HCT116 (cell line): ENCODE measurements at regions not wholly inside any gene's neighbourhood (a gene's known extent, or its start where the extent isn't known, plus 50 kb on each side); places are given as distances from the start of the nearest gene placed in this dataset.

Source experiments
- ATAC-seq: fragments of 200-7000 bp; cut with Tn5 transposase; 2 replicates; pipeline ENCODE4 v1.9.1; 2020; ENCODE audit warnings: mild to moderate bottlenecking, moderate library complexity
- BruUV-seq: library from RNA; stranded (reverse); fragments of 400-500 nt; replicated peaks from 2 replicates; lab custom pipeline; 2021; lab: Mats Ljungman, UMichigan
- CTCF ChIA-PET: fragments of 300-600 bp; sonication (Branson Sonifier 250); formaldehyde crosslinking; loops from one replicate; lab custom pipeline; 2021; ENCODE audit warnings: antibody characterized with exemption; lab: Charles Lee
- POLR2A ChIA-PET: fragments of 300-600, 350-600 bp; sonication (Branson Sonifier 250); formaldehyde crosslinking; loops from one replicate; lab custom pipeline; 2021; ENCODE audit warnings: antibody characterized with exemption; lab: Charles Lee
- RAD21 ChIA-PET, 2 experiments: fragments of 300-600 bp; sonication (Branson Sonifier 250); formaldehyde crosslinking; loops; one replicate each; lab custom pipeline; 2023; ENCODE audit warnings: low total read pairs in 2 of 2; ENCODE audit not compliant: uncharacterized antibody in 2 of 2, unreplicated experiment in 2 of 2, low non-redundant PET in 1 of 2; lab: Charles Lee
- DNase-seq: peaks from one replicate; pipeline ENCODE4 v3.0.0-alpha.2; 2010; ENCODE audit warnings: low read depth, low spot score
- H2AFZ ChIP-seq: fragments of 200-600 bp; shearing (Covaris generic), sonication (generic); 2 replicates; pipeline ENCODE4 v1.6.1; 2017; ENCODE audit warnings: low read depth, mixed run types, mixed read lengths, antibody characterized with exemption, low read length; ENCODE audit not compliant: poor library complexity, severe bottlenecking
- H3K27ac ChIP-seq: 2 replicates; pipeline ENCODE4 v1.5.1; 2012; ENCODE audit warnings: low read depth, low read length
- H3K27me3 ChIP-seq: fragments of 200-600 bp; sonication (generic); 2 replicates; pipeline ENCODE4 v1.6.1; 2016; ENCODE audit warnings: mixed run types, low read length, mixed read lengths; ENCODE audit not compliant: insufficient read depth
- H3K36me3 ChIP-seq, 2 experiments: fragments of 200-500 bp in 1 of 2; fragments of 200-600 bp in 1 of 2; sonication (Bioruptor generic) in 1 of 2; sonication (generic) in 1 of 2; 2 replicates each; pipeline versions ENCODE4 v1.5.1 to v1.6.1; 2014 to 2016; ENCODE audit warnings: low read length in 2 of 2, inconsistent platforms in 1 of 2, mixed read lengths in 1 of 2, mixed run types in 1 of 2; ENCODE audit not compliant: insufficient read depth in 2 of 2, control insufficient read depth in 1 of 2
- H3K4me1 ChIP-seq, 2 experiments: fragments of 200-600 bp in 1 of 2; sonication (generic) in 1 of 2; 2 replicates each; pipeline versions ENCODE4 v1.5.1 to v1.6.1; 2012 to 2017; ENCODE audit warnings: low read length in 2 of 2, inconsistent platforms in 1 of 2, mild to moderate bottlenecking in 1 of 2, mixed read lengths in 1 of 2, mixed run types in 1 of 2, moderate library complexity in 1 of 2; ENCODE audit not compliant: insufficient read depth in 2 of 2, control insufficient read depth in 1 of 2
- H3K4me2 ChIP-seq: fragments of 200-600 bp; sonication (generic); 2 replicates; pipeline ENCODE4 v1.6.1; 2017; ENCODE audit warnings: mixed run types, low read length, mixed read lengths
- H3K4me3 ChIP-seq, 2 experiments: fragments of 200-600 bp in 1 of 2; sonication (generic) in 1 of 2; replicated peaks in 1 of 2; 2 replicates each; pipeline ENCODE4 v1.5.1; 2011 to 2016; ENCODE audit warnings: low read length in 2 of 2, control low read depth in 1 of 2, low read depth in 1 of 2, mild to moderate bottlenecking in 1 of 2, mixed read lengths in 1 of 2, mixed run types in 1 of 2
- H3K79me2 ChIP-seq: fragments of 200-600 bp; sonication (generic); 2 replicates; pipeline ENCODE4 v1.6.1; 2017; ENCODE audit warnings: mild to moderate bottlenecking, mixed run types, low read length, moderate library complexity, mixed read lengths; ENCODE audit not compliant: insufficient read depth
- H3K9ac ChIP-seq: fragments of 200-600 bp; sonication (generic); 2 replicates; pipeline ENCODE4 v1.6.1; 2016; ENCODE audit warnings: low read length, mixed read lengths
- H3K9me2 ChIP-seq: fragments of 200-600 bp; sonication (generic), shearing (Covaris generic); 2 replicates; pipeline ENCODE4 v1.6.1; 2017; ENCODE audit warnings: mixed run types, mild to moderate bottlenecking, moderate library complexity; ENCODE audit not compliant: insufficient read depth
- H3K9me3 ChIP-seq, 2 experiments: fragments of 200-500 bp in 1 of 2; fragments of 200-600 bp in 1 of 2; sonication (Bioruptor generic) in 1 of 2; sonication (generic) in 1 of 2; 2 replicates each; pipeline ENCODE4 v1.6.1; 2014 to 2017; ENCODE audit warnings: low read length in 2 of 2, mixed read lengths in 2 of 2, inconsistent platforms in 1 of 2, low read depth in 1 of 2, mild to moderate bottlenecking in 1 of 2, mixed run types in 1 of 2, moderate library complexity in 1 of 2; ENCODE audit not compliant: control insufficient read depth in 1 of 2, insufficient read depth in 1 of 2
- H4K20me1 ChIP-seq: fragments of 200-600 bp; sonication (generic), shearing (Covaris generic); 2 replicates; pipeline ENCODE4 v1.6.1; 2017; ENCODE audit warnings: mixed run types, mild to moderate bottlenecking, moderate library complexity; ENCODE audit not compliant: insufficient read depth
- ATF3 ChIP-seq: IDR thresholded peaks from 2 replicates; pipeline ENCODE4 v1.6.1; 2012
- CBX3 ChIP-seq: IDR thresholded peaks from 2 replicates; pipeline ENCODE4 v1.6.1; 2012; ENCODE audit warnings: low read depth
- CEBPB ChIP-seq: IDR thresholded peaks from 2 replicates; pipeline ENCODE4 v1.6.1; 2012; ENCODE audit warnings: low read depth
- CTCF ChIP-seq, 3 experiments: fragments of 200-600 bp in 1 of 3; sonication (generic) in 1 of 3; IDR thresholded peaks in 2 of 3; conservative IDR thresholded peaks in 1 of 3; 2 replicates each; pipeline ENCODE4 v1.5.1; 2012 to 2017; ENCODE audit warnings: low read depth in 2 of 3, low read length in 2 of 3, antibody characterized with exemption in 1 of 3, borderline replicate concordance in 1 of 3, control low read depth in 1 of 3, mild to moderate bottlenecking in 1 of 3, mixed read lengths in 1 of 3, mixed run types in 1 of 3, moderate library complexity in 1 of 3; ENCODE audit not compliant: insufficient read depth in 1 of 3
- JUND ChIP-seq: IDR thresholded peaks from 2 replicates; pipeline ENCODE4 v1.6.1; 2012
- MAX ChIP-seq: IDR thresholded peaks from 2 replicates; pipeline ENCODE4 v1.6.1; 2012
- POLR2AphosphoS5 ChIP-seq: IDR thresholded peaks from 2 replicates; pipeline ENCODE4 v1.6.1; 2011; ENCODE audit warnings: mild to moderate bottlenecking, low read depth, low read length, moderate library complexity
- REST ChIP-seq: IDR thresholded peaks from 2 replicates; pipeline ENCODE4 v1.6.1; 2012; ENCODE audit warnings: low read depth
- SIN3A ChIP-seq: IDR thresholded peaks from 2 replicates; pipeline ENCODE4 v1.6.1; 2012; ENCODE audit warnings: low read depth
- SRF ChIP-seq: IDR thresholded peaks from 2 replicates; pipeline ENCODE4 v1.6.1; 2012; ENCODE audit warnings: low read depth
- TCF7L2 ChIP-seq: IDR thresholded peaks from 2 replicates; pipeline ENCODE4 v1.7.0; 2011; ENCODE audit warnings: borderline replicate concordance, inconsistent platforms; ENCODE audit not compliant: insufficient read depth, insufficient read length; ENCODE audit errors: extremely low read depth
- YY1 ChIP-seq: IDR thresholded peaks from 2 replicates; pipeline ENCODE4 v1.6.1; 2011; ENCODE audit warnings: low read length, low read depth, moderate library complexity, mild to moderate bottlenecking; ENCODE audit not compliant: insufficient replicate concordance; ENCODE audit errors: extremely low read depth
- ZBTB33 ChIP-seq: IDR thresholded peaks from 2 replicates; pipeline ENCODE4 v1.6.1; 2011; ENCODE audit warnings: mild to moderate bottlenecking, low read length, moderate library complexity; ENCODE audit not compliant: insufficient replicate concordance; ENCODE audit errors: extremely low read depth
- ZFX ChIP-seq: fragments of 450-650 bp; IDR thresholded peaks from 2 replicates; pipeline ENCODE4 v1.6.1; 2017
- ZNF274 ChIP-seq: fragments of 200-500 bp; sonication (Bioruptor generic); IDR thresholded peaks from 2 replicates; pipeline ENCODE4 v1.6.1; 2014; ENCODE audit warnings: mild to moderate bottlenecking, low read depth, low read length, inconsistent platforms
- intact Hi-C: fragments of 100-400 bp; cut with micrococcal nuclease; formaldehyde crosslinking; loops from 2 replicates; pipeline ENCODE4 v1.10.0; 2022

- no peaks in the 10 kb centered on the region for H3K27me3 ChIP-seq
- DNase-seq (no peak), ATAC-seq (no peak)
- CTCF ChIA-PET = no interaction called here
- RAD21 ChIA-PET = no interaction called here
- H3K36me3 ChIP-seq = no peaks in the 10 kb centered on the region
- H3K4me2 ChIP-seq = no peak overlapping the region
- no peaks in the 10 kb centered on the region for H3K9me3 ChIP-seq
- no peaks in the 10 kb centered on the region for H3K79me2 ChIP-seq
- H2AFZ ChIP-seq = no peak overlapping the region
- H3K4me1 ChIP-seq = peaks cover 0 to 4% of the 10 kb centered on the region in 2 experiments; a peak in 1 of 4 replicates
- intact Hi-C loops = no loop called here
- H3K9me2 ChIP-seq = no peaks in the 10 kb centered on the region
- BruUV-seq = no TSS peak
- no peak overlapping the region for H3K4me3 ChIP-seq
- TF ChIP-seq ZBTB33 = no peak
- no peak for TF ChIP-seq YY1
- TF ChIP-seq TCF7L2 = no peak
- no peak for TF ChIP-seq CTCF (IDR thresholded peaks at IDR 0.05 in 2 of 3, conservative IDR thresholded peaks at IDR 0.05 in 1 of 3; ENCODE audit: borderline replicate concordance in 1 of 3, insufficient read depth in 1 of 3, low read depth in 2 of 3, low read length in 2 of 3)
- no peak for TF ChIP-seq REST
- TF ChIP-seq SRF = no peak
- TF ChIP-seq CEBPB = no peak
- TF ChIP-seq CBX3 = no peak
- TF ChIP-seq SIN3A = no peak
- no peak for TF ChIP-seq MAX
- no peak for TF ChIP-seq ATF3
- no peak for TF ChIP-seq ZFX
- no peak for TF ChIP-seq ZNF274
- TF ChIP-seq POLR2AphosphoS5 = no peak
- TF ChIP-seq JUND = no peak
- H3K9ac ChIP-seq = no peak overlapping the region
- H3K27ac ChIP-seq = no peak overlapping the region
- H4K20me1 ChIP-seq = no peaks in the 10 kb centered on the region
- POLR2A ChIA-PET = no interaction called here
Measured at GRCh38 chr2:19419211-19419880, 60.9 kb upstream of the OSR1 start.
